ENCODE measurements at regions not wholly inside any gene's neighbourhood (a gene's known extent, or its start where the extent isn't known, plus 50 kb on each side); places are given as distances from the start of the nearest gene placed in this dataset.

- no peak for TF ChIP-seq CTCF (IDR thresholded peaks at IDR 0.05; ENCODE audit: borderline replicate concordance, extremely low read depth, low read length, poor library complexity, severe bottlenecking)
- no peak for TF ChIP-seq EZH2 (IDR thresholded peaks at IDR 0.05; ENCODE audit: borderline replicate concordance, low read depth, low read length, severe bottlenecking)
Measured at GRCh38 chr14:56742391-56742878, 67.8 kb downstream of the OTX2 start.
